Ishikawa (cell line): ENCODE measurements at regions not wholly inside any gene's neighbourhood (a gene's known extent, or its start where the extent isn't known, plus 50 kb on each side); places are given as distances from the start of the nearest gene placed in this dataset.

Experiments
- CREB1 ChIP-seq: IDR thresholded peaks from 2 replicates; pipeline ENCODE4 v1.6.1; 2012; ENCODE audit warnings: low read depth
- EP300 ChIP-seq: IDR thresholded peaks from 2 replicates; pipeline ENCODE4 v1.6.1; 2012; ENCODE audit warnings: borderline replicate concordance
- FOXM1 ChIP-seq: IDR thresholded peaks from 2 replicates; pipeline ENCODE4 v1.6.1; 2012; ENCODE audit warnings: low read depth, borderline replicate concordance
- MAX ChIP-seq: IDR thresholded peaks from 2 replicates; pipeline ENCODE4 v1.6.1; 2012
- RAD21 ChIP-seq: IDR thresholded peaks from 2 replicates; pipeline ENCODE4 v1.6.1; 2012; ENCODE audit warnings: low read depth
- REST ChIP-seq: IDR thresholded peaks from 2 replicates; pipeline ENCODE4 v1.6.1; 2012; ENCODE audit warnings: low read depth, mild to moderate bottlenecking
- TAF1 ChIP-seq: IDR thresholded peaks from 2 replicates; pipeline ENCODE4 v1.6.1; 2012; ENCODE audit warnings: low read depth, mild to moderate bottlenecking
- TEAD4 ChIP-seq: IDR thresholded peaks from 2 replicates; pipeline ENCODE4 v1.6.1; 2012
- USF1 ChIP-seq: IDR thresholded peaks from 2 replicates; pipeline ENCODE4 v1.6.1; 2012
- YY1 ChIP-seq: IDR thresholded peaks from 2 replicates; pipeline ENCODE4 v1.6.1; 2012; ENCODE audit warnings: low read depth
- ZBTB7A ChIP-seq: IDR thresholded peaks from 2 replicates; pipeline ENCODE4 v1.6.1; 2012; ENCODE audit warnings: low read depth

- no peak for TF ChIP-seq REST
- TF ChIP-seq RAD21 = no peak
- no peak for TF ChIP-seq MAX
- no peak for TF ChIP-seq EP300
- no peak for TF ChIP-seq YY1
- TF ChIP-seq FOXM1 = no peak
- no peak for TF ChIP-seq USF1
- TF ChIP-seq ZBTB7A = no peak
- TF ChIP-seq CREB1 = no peak
- no peak for TF ChIP-seq TEAD4
- TF ChIP-seq TAF1 = no peak
Measured at GRCh38 chr2:228245601-228246000, 64.1 kb upstream of the SPHKAP start.
